GM23338 (cell line): ENCODE measurements at regions not wholly inside any gene's neighbourhood (a gene's known extent, or its start where the extent isn't known, plus 50 kb on each side); places are given as distances from the start of the nearest gene placed in this dataset.
"Not testable (repeated sequence)": the region's sequence is repeated elsewhere in the genome, so short reads cannot be mapped to it uniquely, and the experiment has no call there.

Experiments
- ATAC-seq: fragments of 200-7000 bp; cut with Tn5 transposase; 3 replicates; pipeline ENCODE4 v1.9.1; 2020
- DNase-seq: peaks from one replicate; pipeline ENCODE4 v3.0.0-alpha.2; 2015; ENCODE audit warnings: low spot score
- H2AFZ ChIP-seq: fragments of 200-600 bp; sonication (generic); 2 replicates; pipeline ENCODE4 v1.8.0; 2016; ENCODE audit warnings: antibody characterized with exemption, mild to moderate bottlenecking, moderate library complexity
- H3F3A ChIP-seq: fragments of 200-600 bp; sonication (generic); replicated peaks from 2 replicates; pipeline ENCODE4 v1.8.0; 2017; ENCODE audit warnings: antibody characterized with exemption, mixed run types, low read depth
- H3K27ac ChIP-seq: fragments of 200-600 bp; sonication (generic); 2 replicates; pipeline ENCODE4 v1.6.1; 2016; ENCODE audit warnings: low read depth
- H3K27me3 ChIP-seq: fragments of 200-600 bp; sonication (generic); 2 replicates; pipeline ENCODE4 v1.8.0; 2016; ENCODE audit warnings: mild to moderate bottlenecking, mixed run types, moderate library complexity; ENCODE audit not compliant: insufficient read depth
- H3K36me3 ChIP-seq: fragments of 200-600 bp; sonication (generic); 2 replicates; pipeline ENCODE4 v1.8.0; 2016; ENCODE audit warnings: mild to moderate bottlenecking; ENCODE audit not compliant: insufficient read depth
- H3K4me1 ChIP-seq: fragments of 200-600 bp; sonication (generic); 2 replicates; pipeline ENCODE4 v1.8.0; 2016; ENCODE audit warnings: mild to moderate bottlenecking, moderate library complexity; ENCODE audit not compliant: insufficient read depth
- H3K4me2 ChIP-seq: fragments of 200-600 bp; sonication (generic); 2 replicates; pipeline ENCODE4 v1.7.1; 2017; ENCODE audit warnings: mixed run types
- H3K4me3 ChIP-seq: fragments of 200-600 bp; sonication (generic); 2 replicates; pipeline ENCODE4 v1.6.1; 2016; ENCODE audit warnings: mixed run types
- H3K79me2 ChIP-seq: fragments of 200-600 bp; sonication (generic); replicated peaks from 2 replicates; pipeline ENCODE4 v1.8.0; 2017; ENCODE audit warnings: mild to moderate bottlenecking; ENCODE audit not compliant: insufficient read depth
- H3K9me2 ChIP-seq: fragments of 200-600 bp; sonication (generic); 2 replicates; pipeline ENCODE4 v1.8.0; 2017; ENCODE audit not compliant: insufficient read depth
- H4K20me1 ChIP-seq: fragments of 200-600 bp; sonication (generic); replicated peaks from 2 replicates; pipeline ENCODE4 v1.8.0; 2017; ENCODE audit warnings: mild to moderate bottlenecking; ENCODE audit not compliant: insufficient read depth
- H3K27ac Mint-ChIP-seq: 2 replicates; pipeline ENCODE4 v1.8.0; 2020; ENCODE audit warnings: inconsistent platforms, mild to moderate bottlenecking, moderate library complexity, mixed read lengths
- H3K27me3 Mint-ChIP-seq: 3 replicates; pipeline ENCODE4 v1.8.0; 2022; ENCODE audit warnings: low read depth, mild to moderate bottlenecking, moderate library complexity, mixed read lengths, inconsistent platforms; ENCODE audit not compliant: insufficient read depth, poor library complexity
- H3K36me3 Mint-ChIP-seq: 3 replicates; pipeline ENCODE4 v1.8.0; 2021; ENCODE audit warnings: low read depth, mild to moderate bottlenecking, inconsistent platforms, moderate library complexity, mixed read lengths
- H3K4me1 Mint-ChIP-seq: 3 replicates; pipeline ENCODE4 v1.8.0; 2020; ENCODE audit warnings: mild to moderate bottlenecking, inconsistent platforms, mixed read lengths
- H3K4me3 Mint-ChIP-seq: 3 replicates; pipeline ENCODE4 v1.8.0; 2021; ENCODE audit warnings: moderate library complexity, mild to moderate bottlenecking, inconsistent platforms, mixed read lengths
- H3K9me3 Mint-ChIP-seq: 3 replicates; pipeline ENCODE4 v1.8.0; 2020; ENCODE audit warnings: moderate library complexity, mild to moderate bottlenecking, inconsistent platforms, mixed read lengths
- CREB1 ChIP-seq: fragments of 250-450 bp; sonication (Bioruptor Pico); IDR thresholded peaks from 2 replicates; pipeline ENCODE4 v1.5.0; 2020; ENCODE audit warnings: low read depth, mild to moderate bottlenecking, moderate library complexity
- CTCF ChIP-seq, 2 experiments: fragments of 200-600 bp in 1 of 2; sonication (generic) in 1 of 2; conservative IDR thresholded peaks; 2 replicates each; pipeline versions ENCODE4 v1.5.1 to v1.6.1; 2016 to 2017; ENCODE audit warnings: antibody characterized with exemption in 2 of 2, low read depth in 2 of 2, mild to moderate bottlenecking in 2 of 2, moderate library complexity in 1 of 2
- ETS1 ChIP-seq: IDR thresholded peaks from 2 replicates; pipeline ENCODE4 v1.6.1; 2016; ENCODE audit warnings: antibody characterized with exemption
- EZH2phosphoT487 ChIP-seq: fragments of 200-600 bp; sonication (generic); IDR thresholded peaks from one replicate; pipeline ENCODE4 v1.8.1; 2018; ENCODE audit warnings: antibody characterized with exemption; ENCODE audit not compliant: unreplicated experiment
- JUNB ChIP-seq: IDR thresholded peaks from one replicate; pipeline ENCODE4 v1.6.1; 2016; ENCODE audit warnings: antibody characterized with exemption; ENCODE audit not compliant: unreplicated experiment
- POLR2AphosphoS5 ChIP-seq: IDR thresholded peaks from 2 replicates; pipeline ENCODE4 v1.6.1; 2016; ENCODE audit warnings: antibody characterized with exemption, low read depth
- REST ChIP-seq: IDR thresholded peaks from one replicate; pipeline ENCODE4 v1.6.1; 2018; ENCODE audit warnings: antibody characterized with exemption; ENCODE audit not compliant: unreplicated experiment
- STAT1 ChIP-seq: IDR thresholded peaks from one replicate; pipeline ENCODE4 v1.6.1; 2016; ENCODE audit warnings: antibody characterized with exemption; ENCODE audit not compliant: unreplicated experiment
- ZNF114 ChIP-seq: fragments of 250-450 bp; sonication (Bioruptor Pico); IDR thresholded peaks from 2 replicates; pipeline ENCODE4 v1.5.0; 2020; ENCODE audit warnings: mild to moderate bottlenecking, moderate library complexity

GRCh38 chr22:27108425-27109114 is 451.2 kb downstream of the MIAT start (continued):
- TF ChIP-seq ETS1 (no peak), POLR2AphosphoS5 (no peak), EZH2phosphoT487 (no peak), CTCF (conservative IDR thresholded peaks at IDR 0.05; ENCODE audit: low read depth in 2 of 2) (no peak), JUNB (no peak), REST (no peak), CREB1 (CRISPR knock-in tag) (no peak), ZNF114 (CRISPR knock-in tag) (no peak), STAT1 (no peak)

- H3K27ac Mint-ChIP-seq, H3K36me3 ChIP-seq, H2AFZ ChIP-seq, H3K27me3 ChIP-seq, H3K9me3 Mint-ChIP-seq, H3K9me2 ChIP-seq, H3K4me2 ChIP-seq, H3K4me3 ChIP-seq, H3K4me3 Mint-ChIP-seq, DNase-seq, H3K4me1 ChIP-seq, H3F3A ChIP-seq, H4K20me1 ChIP-seq, H3K27me3 Mint-ChIP-seq, H3K79me2 ChIP-seq, ATAC-seq, H3K36me3 Mint-ChIP-seq, H3K27ac ChIP-seq: not testable (repeated sequence)
- H3K4me1 Mint-ChIP-seq, result peaks cover 18% of the 10 kb centered on the region
Measured at GRCh38 chr22:27109406-27109805, 452.0 kb downstream of the MIAT start.
